GM23248 (cell line): ENCODE measurements at regions not wholly inside any gene's neighbourhood (a gene's known extent, or its start where the extent isn't known, plus 50 kb on each side); places are given as distances from the start of the nearest gene placed in this dataset.

Experiments used
- DNase-seq: peaks from one replicate; pipeline ENCODE4 v3.0.0-alpha.2; 2015
- H2AFZ ChIP-seq: fragments of 200-600 bp; sonication (generic); 2 replicates; pipeline ENCODE4 v1.6.1; 2016; ENCODE audit warnings: antibody characterized with exemption
- H3F3A ChIP-seq: fragments of 200-600 bp; sonication (generic); 2 replicates; pipeline ENCODE4 v1.6.1; 2016; ENCODE audit warnings: mild to moderate bottlenecking, antibody characterized with exemption, mixed run types; ENCODE audit not compliant: insufficient read depth
- H3K27ac ChIP-seq: fragments of 200-600 bp; sonication (generic); 2 replicates; pipeline ENCODE4 v1.5.1; 2016; ENCODE audit warnings: mild to moderate bottlenecking
- H3K27me3 ChIP-seq: fragments of 200-600 bp; sonication (generic); replicated peaks from 2 replicates; pipeline ENCODE4 v1.6.1; 2016; ENCODE audit warnings: mild to moderate bottlenecking; ENCODE audit not compliant: insufficient read depth
- H3K36me3 ChIP-seq: fragments of 200-600 bp; sonication (generic); 2 replicates; pipeline ENCODE4 v1.6.1; 2016; ENCODE audit warnings: low read depth, mild to moderate bottlenecking
- H3K4me1 ChIP-seq: fragments of 200-600 bp; sonication (generic); 2 replicates; pipeline ENCODE4 v1.6.1; 2016; ENCODE audit warnings: mild to moderate bottlenecking; ENCODE audit not compliant: insufficient read depth
- H3K4me2 ChIP-seq: fragments of 200-600 bp; sonication (generic); one replicate; pipeline ENCODE4 v1.6.1; 2016; ENCODE audit warnings: mild to moderate bottlenecking; ENCODE audit not compliant: unreplicated experiment
- H3K4me3 ChIP-seq: fragments of 200-600 bp; sonication (generic); 2 replicates; pipeline ENCODE4 v1.5.1; 2016; ENCODE audit warnings: mild to moderate bottlenecking
- H3K79me2 ChIP-seq: fragments of 200-600 bp; sonication (generic); 2 replicates; pipeline ENCODE4 v1.6.1; 2016; ENCODE audit warnings: mild to moderate bottlenecking; ENCODE audit not compliant: insufficient read depth
- H3K9ac ChIP-seq: fragments of 200-600 bp; sonication (generic); 2 replicates; pipeline ENCODE4 v1.6.1; 2016; ENCODE audit warnings: mild to moderate bottlenecking
- H3K9me2 ChIP-seq: fragments of 200-600 bp; sonication (generic); 2 replicates; pipeline ENCODE4 v1.6.1; 2016; ENCODE audit warnings: mixed run types, mild to moderate bottlenecking, moderate library complexity; ENCODE audit not compliant: insufficient read depth
- H3K9me3 ChIP-seq: fragments of 200-600 bp; sonication (generic); one replicate; pipeline ENCODE4 v1.6.1; 2017; ENCODE audit warnings: low read depth
- H4K20me1 ChIP-seq: fragments of 200-600 bp; sonication (generic); 2 replicates; pipeline ENCODE4 v1.6.0; 2016; ENCODE audit not compliant: insufficient read depth
- EZH2 ChIP-seq: fragments of 200-600 bp; sonication (generic); IDR thresholded peaks from 2 replicates; pipeline ENCODE4 v1.6.1; 2018; ENCODE audit warnings: antibody characterized with exemption, mild to moderate bottlenecking; ENCODE audit not compliant: insufficient read depth, poor library complexity, severe bottlenecking
- EZH2phosphoT487 ChIP-seq: fragments of 200-600 bp; sonication (generic); IDR thresholded peaks from 2 replicates; pipeline ENCODE4 v1.6.1; 2018; ENCODE audit warnings: antibody characterized with exemption, moderate library complexity, mild to moderate bottlenecking, low read depth; ENCODE audit not compliant: insufficient read depth
- WGBS, 2 experiments: methylation state at CpG; one replicate each; pipeline ENCODE4 v1.1.6; 2015 to 2017; ENCODE audit warnings: low lambda C conversion rate in 2 of 2, low coverage in 1 of 2; ENCODE audit errors: missing lambda C conversion rate in 2 of 2; 5-methylcytosine and 5-hydroxymethylcytosine counted together
- in situ Hi-C: fragments of 300-500 bp; cut with MboI; formaldehyde crosslinking; loops from 2 replicates; pipeline ENCODE4 v1.15.0; 2020

DNA sequence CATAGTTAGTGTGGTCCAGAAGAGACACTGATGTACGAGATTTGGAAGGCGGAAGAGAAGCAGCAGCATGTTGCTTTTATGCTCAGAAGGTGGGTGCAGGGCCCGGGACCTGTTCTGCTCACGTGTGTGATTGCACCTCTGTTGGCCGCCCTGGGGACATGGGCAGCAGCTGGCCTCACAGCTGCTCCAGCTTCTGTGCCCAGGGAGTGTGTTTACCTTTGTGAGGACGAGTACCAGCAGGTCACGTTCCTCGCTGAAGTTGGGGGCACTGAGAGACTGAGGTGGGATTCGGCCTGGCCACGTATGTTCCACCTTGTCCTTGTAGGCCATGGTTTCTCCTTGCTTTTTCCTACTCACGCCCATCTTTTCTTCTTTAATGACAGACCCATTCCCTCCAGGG, 86.3 kb downstream of the PMAIP1 start:
- TF ChIP-seq EZH2 (no peak), EZH2phosphoT487 (no peak)

DNA sequence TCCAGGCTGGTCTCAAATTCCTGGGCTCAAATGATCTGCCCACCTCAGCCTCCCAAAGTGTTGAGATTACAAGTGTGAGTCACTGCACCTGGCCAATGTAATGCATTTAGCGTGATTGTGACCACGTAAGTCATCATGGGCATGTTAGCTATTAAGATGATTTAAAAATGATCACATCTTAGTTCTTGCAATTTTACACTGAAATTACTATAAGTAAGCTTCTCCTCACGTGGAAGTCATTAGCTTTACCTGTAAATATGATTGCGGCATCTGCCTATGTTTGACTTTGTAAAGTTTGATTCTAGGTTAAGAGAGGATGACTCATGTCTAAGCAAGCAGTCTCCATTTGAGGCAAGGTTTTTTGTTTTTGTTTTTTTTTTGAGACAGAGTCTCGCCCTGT, 85.5 kb downstream of the PMAIP1 start:
- Histone ChIP-seq H3K9ac (no peak overlapping the region), H3K9me3 (no peaks in the 10 kb centered on the region), H3K27me3 (no peaks in the 10 kb centered on the region), H3F3A (no peaks in the 10 kb centered on the region), H3K36me3 (no peaks in the 10 kb centered on the region), H3K79me2 (no peaks in the 10 kb centered on the region), H3K4me2 (no peak overlapping the region), H4K20me1 (no peaks in the 10 kb centered on the region), H3K27ac (no peak overlapping the region), H3K4me3 (no peak overlapping the region), H3K9me2 (no peaks in the 10 kb centered on the region), H2AFZ (no peak overlapping the region), H3K4me1 (no peaks in the 10 kb centered on the region)
- no peak for DNase-seq
- in situ Hi-C loops: loop anchor here (10.0 kb wide), 1 partner anchor 140 kb away; no protein-coding TSS in a partner anchor
- 93 to 97% methylated on average over 5 of the region's 5 CpGs for WGBS, 2 experiments
- TF ChIP-seq EZH2: no peak
- TF ChIP-seq EZH2phosphoT487: no peak

More for the DNA sequence above, 86.3 kb downstream of the PMAIP1 start:
- Histone ChIP-seq H3K9me3 (no peaks in the 10 kb centered on the region), H3K4me1 (no peaks in the 10 kb centered on the region), H3K36me3 (no peaks in the 10 kb centered on the region), H3F3A (no peaks in the 10 kb centered on the region), H2AFZ (no peak overlapping the region), H3K4me3 (no peak overlapping the region), H3K9me2 (no peaks in the 10 kb centered on the region), H3K27me3 (no peaks in the 10 kb centered on the region), H3K9ac (no peak overlapping the region), H3K79me2 (no peaks in the 10 kb centered on the region), H3K4me2 (no peak overlapping the region), H4K20me1 (no peaks in the 10 kb centered on the region), H3K27ac (no peak overlapping the region)
- WGBS, 2 experiments: 81 to 83% methylated on average over 11 of the region's 11 CpGs
- no peak for DNase-seq
- in situ Hi-C loops: loop anchor here (10.0 kb wide), 1 partner anchor 141 kb away; no protein-coding TSS in a partner anchor

DNA sequence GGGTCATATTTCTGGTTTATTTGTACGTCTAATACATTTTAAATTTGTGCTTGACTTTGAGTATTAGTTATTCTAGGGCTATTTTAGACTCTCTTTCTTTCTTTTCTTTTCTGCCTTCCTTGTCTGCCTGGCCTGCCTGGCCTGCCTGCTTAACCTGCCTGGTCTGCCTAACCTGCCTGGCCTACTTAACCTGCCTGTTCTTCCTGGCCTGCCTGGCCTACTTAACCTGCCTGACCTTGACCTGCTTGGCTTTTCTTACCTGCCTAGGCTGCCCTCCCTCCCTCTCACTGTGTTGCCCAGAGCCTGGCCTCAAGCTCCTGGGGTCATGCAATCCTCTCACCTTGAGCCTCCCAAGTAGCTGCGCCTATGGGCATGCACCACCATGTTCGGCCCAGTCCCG, 83.7 kb downstream of the PMAIP1 start:
- Histone ChIP-seq H3K79me2 (no peaks in the 10 kb centered on the region), H3K27me3 (no peaks in the 10 kb centered on the region), H3K9me2 (no peaks in the 10 kb centered on the region), H3K4me3 (no peak overlapping the region), H3F3A (no peaks in the 10 kb centered on the region), H3K9ac (no peak overlapping the region), H4K20me1 (no peaks in the 10 kb centered on the region), H3K27ac (no peak overlapping the region), H3K36me3 (no peaks in the 10 kb centered on the region), H2AFZ (no peak overlapping the region), H3K4me1 (no peaks in the 10 kb centered on the region), H3K9me3 (no peaks in the 10 kb centered on the region), H3K4me2 (no peak overlapping the region)
- DNase-seq: no peak
- WGBS, 2 experiments: 97% methylated on average over 4 of the region's 4 CpGs
- in situ Hi-C loops: loop anchor here (10.0 kb wide), 1 partner anchor 139 kb away; no protein-coding TSS in a partner anchor
- no peak for TF ChIP-seq EZH2
- TF ChIP-seq EZH2phosphoT487: no peak

DNA sequence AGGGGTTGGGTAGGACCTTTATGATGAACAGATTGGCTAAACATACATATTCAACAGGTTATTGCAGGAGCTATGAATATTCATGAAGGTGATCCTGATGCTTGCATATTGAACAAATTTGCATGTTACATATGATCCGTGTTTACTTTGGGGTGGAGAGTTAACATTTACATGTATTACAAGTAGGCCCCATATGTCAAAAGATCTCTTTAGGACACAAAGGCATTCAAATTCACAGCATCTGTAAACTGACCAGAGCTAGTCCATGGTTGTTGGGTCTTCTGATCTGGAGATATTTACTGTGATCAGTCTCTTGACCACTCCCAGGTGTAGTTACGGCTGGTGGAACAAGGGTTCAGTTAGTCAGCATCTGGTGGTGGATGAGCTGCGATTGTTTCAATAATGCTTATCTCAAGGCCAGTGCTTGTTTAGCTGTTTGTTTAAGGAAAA, 80.4 kb downstream of the PMAIP1 start:
- H3K4me3 ChIP-seq: no peak overlapping the region
- H3K9me3 ChIP-seq: no peaks in the 10 kb centered on the region
- H3K36me3 ChIP-seq: no peaks in the 10 kb centered on the region
- no peaks in the 10 kb centered on the region for H3K4me1 ChIP-seq
- H4K20me1 ChIP-seq: no peaks in the 10 kb centered on the region
- DNase-seq: no peak
- no peaks in the 10 kb centered on the region for H3K27me3 ChIP-seq
- no peak for TF ChIP-seq EZH2
- no peak for TF ChIP-seq EZH2phosphoT487
- H3K27ac ChIP-seq: no peak overlapping the region
- WGBS, 2 experiments: 90 to 94% methylated on average over 3 of the region's 3 CpGs
- no peaks in the 10 kb centered on the region for H3F3A ChIP-seq
- H3K79me2 ChIP-seq: no peaks in the 10 kb centered on the region
- in situ Hi-C loops: loop anchor here (10.0 kb wide), 1 partner anchor 135 kb away; no protein-coding TSS in a partner anchor
- H3K9me2 ChIP-seq: no peaks in the 10 kb centered on the region
- H3K4me2 ChIP-seq: no peak overlapping the region
- no peak overlapping the region for H3K9ac ChIP-seq
- H2AFZ ChIP-seq: no peak overlapping the region
